BE2C (cell line): ENCODE measurements at regions not wholly inside any gene's neighbourhood (a gene's known extent, or its start where the extent isn't known, plus 50 kb on each side); places are given as distances from the start of the nearest gene placed in this dataset.
A peak's percentile ranks its signal among the peaks of the same experiment; 100 is the strongest.

Experiments
- DNase-seq: peaks from one replicate; pipeline ENCODE4 v3.0.0-alpha.2; 2020
- H3K27me3 ChIP-seq: fragments of 250-450 bp; sonication (Bioruptor Pico); 2 replicates; pipeline ENCODE4 v1.5.1; 2020; ENCODE audit warnings: mild to moderate bottlenecking
- H3K36me3 ChIP-seq: fragments of 250-450 bp; sonication (Bioruptor Pico); 2 replicates; pipeline ENCODE4 v1.5.1; 2020; ENCODE audit warnings: mild to moderate bottlenecking
- H3K4me1 ChIP-seq: fragments of 250-450 bp; sonication (Bioruptor Pico); 2 replicates; pipeline ENCODE4 v1.5.1; 2020
- H3K4me3 ChIP-seq: 2 replicates; pipeline ENCODE4 v1.5.1; 2011; ENCODE audit warnings: low read depth, low read length
- H3K9me3 ChIP-seq: fragments of 250-450 bp; sonication (Bioruptor Pico); 2 replicates; pipeline ENCODE4 v1.5.1; 2020
- TF ChIP-seq, protein P1 (sequence below): IDR thresholded peaks from 2 replicates; pipeline ENCODE4 v1.5.1; 2012; ENCODE audit warnings: mild to moderate bottlenecking, low read depth, low read length

DNA sequence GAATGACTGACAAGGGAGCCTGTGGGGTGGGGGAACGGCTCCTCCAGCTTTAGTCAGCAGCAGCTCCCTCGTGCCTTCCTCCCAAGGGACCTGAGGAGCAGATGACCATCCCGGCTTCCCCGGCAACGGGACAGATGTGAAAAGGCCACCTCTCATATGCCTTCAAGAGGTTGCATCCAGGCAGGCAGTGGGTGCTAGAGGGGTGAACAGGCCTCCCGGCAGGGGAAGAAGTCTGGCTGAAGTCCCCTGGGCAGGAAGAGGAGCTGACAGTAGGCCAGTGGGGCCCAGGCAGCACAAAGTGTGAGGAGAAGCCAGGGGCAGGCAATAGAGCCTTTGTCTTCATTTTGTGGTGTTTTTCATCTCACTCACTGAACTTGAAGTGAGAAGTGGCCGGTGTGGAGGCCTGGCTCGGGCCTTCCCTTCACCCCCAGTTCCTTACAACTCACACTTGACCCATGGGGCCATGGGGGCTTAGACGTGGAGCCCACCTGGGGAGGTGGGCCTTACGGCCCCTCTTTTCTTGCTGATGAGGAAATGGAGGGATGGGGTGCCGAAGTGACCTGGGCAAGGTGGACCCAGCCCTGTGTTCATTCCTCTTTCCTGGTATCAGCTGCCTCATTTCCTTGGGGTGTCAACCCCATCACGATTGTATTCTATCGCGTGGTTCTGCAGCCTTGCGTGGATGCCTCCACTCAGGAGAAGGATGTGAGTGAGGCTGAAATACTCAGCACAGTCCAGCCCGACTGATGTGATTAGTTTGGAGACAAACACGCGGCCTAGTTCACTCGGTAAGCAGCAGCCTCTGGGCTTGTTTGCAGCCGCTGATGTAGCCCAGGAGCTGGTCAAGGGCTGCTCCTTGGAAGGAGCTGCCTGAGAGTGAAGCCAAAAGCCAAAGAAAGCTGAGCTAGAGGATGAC is 115.5 kb upstream of the ALDH1A3 start:
- H3K9me3 ChIP-seq, result no peaks in the 10 kb centered on the region
- DNase-seq, result peak; percentile 69
- no peaks in the 10 kb centered on the region for H3K36me3 ChIP-seq
- H3K27me3 ChIP-seq, result no peaks in the 10 kb centered on the region
- TF ChIP-seq, protein P1, sequence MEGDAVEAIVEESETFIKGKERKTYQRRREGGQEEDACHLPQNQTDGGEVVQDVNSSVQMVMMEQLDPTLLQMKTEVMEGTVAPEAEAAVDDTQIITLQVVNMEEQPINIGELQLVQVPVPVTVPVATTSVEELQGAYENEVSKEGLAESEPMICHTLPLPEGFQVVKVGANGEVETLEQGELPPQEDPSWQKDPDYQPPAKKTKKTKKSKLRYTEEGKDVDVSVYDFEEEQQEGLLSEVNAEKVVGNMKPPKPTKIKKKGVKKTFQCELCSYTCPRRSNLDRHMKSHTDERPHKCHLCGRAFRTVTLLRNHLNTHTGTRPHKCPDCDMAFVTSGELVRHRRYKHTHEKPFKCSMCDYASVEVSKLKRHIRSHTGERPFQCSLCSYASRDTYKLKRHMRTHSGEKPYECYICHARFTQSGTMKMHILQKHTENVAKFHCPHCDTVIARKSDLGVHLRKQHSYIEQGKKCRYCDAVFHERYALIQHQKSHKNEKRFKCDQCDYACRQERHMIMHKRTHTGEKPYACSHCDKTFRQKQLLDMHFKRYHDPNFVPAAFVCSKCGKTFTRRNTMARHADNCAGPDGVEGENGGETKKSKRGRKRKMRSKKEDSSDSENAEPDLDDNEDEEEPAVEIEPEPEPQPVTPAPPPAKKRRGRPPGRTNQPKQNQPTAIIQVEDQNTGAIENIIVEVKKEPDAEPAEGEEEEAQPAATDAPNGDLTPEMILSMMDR, result no peak
- no peak overlapping the region for H3K4me3 ChIP-seq
- H3K4me1 ChIP-seq, result peaks cover 23% of the 10 kb centered on the region

DNA sequence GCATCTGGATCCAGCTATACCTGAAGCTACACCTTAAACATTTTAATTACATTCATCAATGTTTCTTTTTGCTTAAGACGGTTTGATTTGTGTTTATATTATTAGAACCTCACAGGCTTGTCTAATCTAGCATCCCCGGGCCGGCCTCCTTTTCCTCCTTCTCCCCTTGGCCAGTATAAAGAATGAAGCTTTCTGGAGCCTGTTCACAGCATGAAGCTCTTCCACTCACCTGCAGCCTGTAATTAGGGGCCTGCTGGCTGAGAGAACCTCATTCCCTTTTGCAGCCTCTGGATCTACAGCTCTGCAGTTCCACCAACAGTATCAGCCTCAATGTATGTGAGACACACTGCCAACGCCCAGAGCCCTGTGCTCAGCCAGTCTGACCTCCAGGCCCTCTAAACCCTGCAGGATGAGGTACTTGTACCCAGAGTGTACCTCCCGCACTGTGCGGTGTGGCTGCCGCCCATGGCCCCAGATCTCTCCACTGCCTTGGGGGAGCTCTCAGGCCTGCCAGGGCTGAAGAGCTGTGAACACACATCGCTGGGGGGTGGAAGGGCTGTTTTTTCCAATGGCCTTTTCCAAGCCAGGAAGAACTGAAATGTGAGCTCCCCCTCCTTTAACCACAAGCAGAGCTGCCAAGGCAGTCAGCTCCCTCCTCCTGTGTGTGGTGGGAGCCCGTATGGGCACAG is 114.7 kb upstream of the ALDH1A3 start:
- DNase-seq, result no peak
- Histone ChIP-seq H3K27me3 (no peaks in the 10 kb centered on the region), H3K4me3 (no peak overlapping the region)

GRCh38 chr15:100765467-100766241 is 114.0 kb upstream of the ALDH1A3 start:
- DNase-seq, result no peak
- Histone ChIP-seq H3K4me1 (peaks cover 21% of the 10 kb centered on the region), H3K4me3 (no peak overlapping the region; the same call in 1 of the 2 replicates), H3K9me3 (no peaks in the 10 kb centered on the region), H3K27me3 (no peaks in the 10 kb centered on the region), H3K36me3 (no peaks in the 10 kb centered on the region)
- TF ChIP-seq, protein P1, result no peak

More for the DNA sequence above, 114.7 kb upstream of the ALDH1A3 start:
- Histone ChIP-seq H3K36me3 (no peaks in the 10 kb centered on the region), H3K4me1 (peaks cover 18% of the 10 kb centered on the region), H3K9me3 (no peaks in the 10 kb centered on the region)
- TF ChIP-seq, protein P1, result no peak

GRCh38 chr15:100766243-100767000 is 113.2 kb upstream of the ALDH1A3 start:
- peaks cover 28% of the 10 kb centered on the region for H3K4me1 ChIP-seq
- peak; percentile 62 for DNase-seq
- H3K36me3 ChIP-seq, result no peaks in the 10 kb centered on the region
- H3K27me3 ChIP-seq, result no peaks in the 10 kb centered on the region
- H3K4me3 ChIP-seq, result peak overlapping the region; percentile 20
- TF ChIP-seq, protein P1, result no peak
- H3K9me3 ChIP-seq, result no peaks in the 10 kb centered on the region

DNA sequence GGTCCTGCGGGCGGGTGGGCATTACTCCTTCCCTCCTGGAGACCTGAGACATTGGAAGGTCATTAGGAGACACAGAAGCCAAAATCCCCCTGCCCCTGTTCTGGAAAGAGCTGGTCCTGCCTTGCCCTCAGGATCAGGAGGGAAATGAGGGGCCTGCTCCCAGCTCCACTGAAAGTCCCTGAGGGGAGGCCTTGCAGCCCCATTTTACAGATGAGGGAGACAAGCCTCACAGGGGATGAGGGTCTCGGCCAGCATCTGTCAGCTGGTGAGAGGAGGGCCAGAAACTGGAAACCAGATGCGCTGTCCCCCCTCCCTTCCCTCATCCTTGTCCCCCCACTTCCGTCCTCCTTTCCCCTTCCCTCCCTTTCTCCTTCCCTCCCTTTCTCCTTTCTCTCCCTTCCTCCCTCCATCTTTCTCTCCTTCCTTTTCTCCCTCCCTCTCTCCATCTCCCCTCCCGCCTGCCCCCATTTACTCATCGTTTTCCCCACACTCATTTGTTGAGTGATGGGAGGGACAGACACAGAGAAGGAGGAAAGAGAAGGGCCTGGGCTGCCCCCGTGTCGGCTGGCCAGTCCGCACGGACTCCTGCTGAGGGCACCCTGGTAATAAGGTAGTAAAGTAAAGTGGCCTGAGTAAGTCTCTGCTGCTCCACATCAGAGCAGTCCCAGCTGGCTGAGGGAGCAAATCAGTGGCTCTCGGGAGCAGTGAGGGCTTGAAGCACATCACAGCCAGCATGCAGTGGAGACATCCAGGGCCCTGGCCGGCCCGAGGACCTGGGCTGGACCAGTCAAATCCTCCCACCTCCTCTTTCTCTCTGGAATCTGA is 112.4 kb upstream of the ALDH1A3 start:
- TF ChIP-seq, protein P1, result no peak
- Histone ChIP-seq H3K27me3 (no peaks in the 10 kb centered on the region), H3K4me3 (no peak overlapping the region), H3K36me3 (no peaks in the 10 kb centered on the region), H3K4me1 (peaks cover 31% of the 10 kb centered on the region), H3K9me3 (no peaks in the 10 kb centered on the region)
- no peak for DNase-seq
